C4-2B (cell line): ENCODE measurements at regions not wholly inside any gene's neighbourhood (a gene's known extent, or its start where the extent isn't known, plus 50 kb on each side); places are given as distances from the start of the nearest gene placed in this dataset.
"Not testable (repeated sequence)": the region's sequence is repeated elsewhere in the genome, so short reads cannot be mapped to it uniquely, and the experiment has no call there.

Experiments used
- H3K27ac ChIP-seq: fragments of 450-650 bp; 2 replicates; pipeline ENCODE4 v1.5.1; 2017
- ZFX ChIP-seq: fragments of 450-650 bp; IDR thresholded peaks from 2 replicates; pipeline ENCODE4 v1.6.1; 2017
- TF ChIP-seq, protein P1 (sequence below): fragments of 450-650 bp; conservative IDR thresholded peaks from 2 replicates; pipeline ENCODE4 v1.5.1; 2017; ENCODE audit warnings: mild to moderate bottlenecking

DNA sequence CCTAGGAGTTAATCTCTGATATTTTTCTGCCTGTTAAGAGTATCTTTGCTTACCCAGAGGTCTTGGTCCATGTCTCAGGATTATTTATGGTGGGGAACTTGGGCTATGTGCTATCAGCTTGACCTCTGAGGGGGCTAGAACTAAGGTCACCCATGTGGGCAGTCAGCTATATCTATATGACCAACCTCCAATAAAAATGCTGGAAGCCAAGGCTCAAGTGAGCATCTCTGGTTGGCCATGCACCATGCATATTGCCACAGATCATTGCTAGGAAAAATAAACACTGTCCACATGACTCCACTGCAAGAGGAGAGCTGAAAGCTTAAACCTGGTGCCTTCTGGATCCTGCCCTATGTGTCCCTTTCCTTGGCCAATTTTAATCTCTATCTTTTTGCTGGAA is 196.5 kb upstream of the SLC7A11 start:
- no peak overlapping the region for H3K27ac ChIP-seq
- TF ChIP-seq ZFX, result no peak
- TF ChIP-seq, protein P1, sequence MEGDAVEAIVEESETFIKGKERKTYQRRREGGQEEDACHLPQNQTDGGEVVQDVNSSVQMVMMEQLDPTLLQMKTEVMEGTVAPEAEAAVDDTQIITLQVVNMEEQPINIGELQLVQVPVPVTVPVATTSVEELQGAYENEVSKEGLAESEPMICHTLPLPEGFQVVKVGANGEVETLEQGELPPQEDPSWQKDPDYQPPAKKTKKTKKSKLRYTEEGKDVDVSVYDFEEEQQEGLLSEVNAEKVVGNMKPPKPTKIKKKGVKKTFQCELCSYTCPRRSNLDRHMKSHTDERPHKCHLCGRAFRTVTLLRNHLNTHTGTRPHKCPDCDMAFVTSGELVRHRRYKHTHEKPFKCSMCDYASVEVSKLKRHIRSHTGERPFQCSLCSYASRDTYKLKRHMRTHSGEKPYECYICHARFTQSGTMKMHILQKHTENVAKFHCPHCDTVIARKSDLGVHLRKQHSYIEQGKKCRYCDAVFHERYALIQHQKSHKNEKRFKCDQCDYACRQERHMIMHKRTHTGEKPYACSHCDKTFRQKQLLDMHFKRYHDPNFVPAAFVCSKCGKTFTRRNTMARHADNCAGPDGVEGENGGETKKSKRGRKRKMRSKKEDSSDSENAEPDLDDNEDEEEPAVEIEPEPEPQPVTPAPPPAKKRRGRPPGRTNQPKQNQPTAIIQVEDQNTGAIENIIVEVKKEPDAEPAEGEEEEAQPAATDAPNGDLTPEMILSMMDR, result no peak

DNA sequence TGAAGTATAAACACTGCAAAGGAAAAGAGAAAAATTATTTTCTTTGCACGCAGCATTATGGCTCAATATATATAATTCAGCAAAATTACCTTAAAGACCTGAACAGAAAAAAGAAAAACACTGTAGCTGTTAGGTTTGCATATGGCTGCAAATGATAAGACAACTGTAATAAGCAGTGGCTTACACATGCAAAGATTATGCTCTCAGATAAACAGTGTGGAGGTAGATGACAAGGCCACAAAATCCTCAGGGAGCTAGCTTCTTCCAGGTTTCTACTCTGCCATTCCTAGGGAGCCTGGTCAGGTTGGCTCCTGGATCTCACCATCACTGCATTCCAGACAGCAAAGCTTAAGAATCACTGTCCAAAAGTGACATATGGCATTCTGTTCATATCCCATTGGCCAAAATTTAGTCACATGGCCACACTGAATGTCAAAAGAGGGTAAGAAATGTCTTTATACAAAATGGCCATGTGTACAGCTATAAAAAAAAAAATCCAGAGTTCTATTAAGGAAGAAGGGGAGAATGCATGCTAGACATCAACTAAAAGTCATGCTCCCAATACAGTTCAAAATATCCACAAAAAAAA is 195.2 kb upstream of the SLC7A11 start:
- no peak overlapping the region for H3K27ac ChIP-seq
- TF ChIP-seq, protein P1, result no peak
- no peak for TF ChIP-seq ZFX

DNA sequence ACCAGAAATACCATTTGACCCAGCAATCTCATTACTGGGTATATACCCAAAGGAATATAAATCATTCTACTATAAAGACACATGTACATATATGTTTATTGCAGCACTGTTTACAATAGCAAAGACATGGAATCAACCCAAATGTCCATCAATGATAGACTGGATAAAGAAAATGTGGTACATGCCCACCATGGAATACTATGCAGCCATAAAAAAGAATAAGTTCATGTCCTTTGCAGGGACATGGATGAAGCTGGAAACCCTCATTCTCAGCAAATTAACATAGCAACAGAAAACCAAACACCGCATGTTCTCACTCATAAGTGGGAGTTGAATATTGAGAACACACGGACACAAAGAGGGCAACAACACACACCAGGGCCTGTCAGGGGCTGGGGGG is 193.6 kb upstream of the SLC7A11 start:
- H3K27ac ChIP-seq, result not testable (repeated sequence)

DNA sequence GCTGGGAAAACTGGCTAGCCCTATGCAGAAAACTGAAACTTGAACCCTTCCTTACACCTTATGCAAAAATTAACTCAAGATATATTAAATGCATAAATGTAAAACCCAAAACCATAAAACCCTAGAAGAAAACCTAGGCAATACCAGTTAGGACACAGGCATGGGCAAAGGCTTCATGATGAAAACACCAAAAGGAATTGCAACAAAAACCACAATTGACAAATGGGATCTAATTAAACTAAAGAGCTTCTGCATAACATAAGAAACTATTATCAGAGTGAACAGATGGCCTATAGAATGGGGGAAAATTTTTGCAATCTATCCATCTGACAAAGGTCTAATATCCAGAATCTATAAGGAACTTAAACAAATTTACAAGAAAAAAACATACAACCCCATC is 192.9 kb upstream of the SLC7A11 start:
- H3K27ac ChIP-seq, result not testable (repeated sequence)

DNA sequence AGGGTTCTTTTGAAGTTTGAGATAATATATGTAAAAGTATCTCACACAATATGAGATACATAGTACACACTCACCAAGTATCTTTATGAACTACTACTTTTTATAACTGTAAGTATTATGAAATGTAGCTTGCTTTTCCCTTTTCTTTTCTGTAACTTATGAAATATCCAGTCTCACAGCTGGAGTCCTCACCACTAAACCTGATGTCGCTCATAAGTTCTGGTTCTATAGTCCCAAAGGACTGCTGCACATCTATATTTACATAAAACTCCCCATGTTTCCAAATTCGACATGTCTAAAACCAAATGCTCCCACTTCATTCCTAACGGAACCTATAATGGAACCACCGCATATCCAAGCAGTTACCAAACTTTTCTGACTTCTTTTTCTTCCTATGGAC is 186.5 kb upstream of the SLC7A11 start:
- no peak overlapping the region for H3K27ac ChIP-seq
- TF ChIP-seq ZFX, result no peak
- TF ChIP-seq, protein P1, result no peak

DNA sequence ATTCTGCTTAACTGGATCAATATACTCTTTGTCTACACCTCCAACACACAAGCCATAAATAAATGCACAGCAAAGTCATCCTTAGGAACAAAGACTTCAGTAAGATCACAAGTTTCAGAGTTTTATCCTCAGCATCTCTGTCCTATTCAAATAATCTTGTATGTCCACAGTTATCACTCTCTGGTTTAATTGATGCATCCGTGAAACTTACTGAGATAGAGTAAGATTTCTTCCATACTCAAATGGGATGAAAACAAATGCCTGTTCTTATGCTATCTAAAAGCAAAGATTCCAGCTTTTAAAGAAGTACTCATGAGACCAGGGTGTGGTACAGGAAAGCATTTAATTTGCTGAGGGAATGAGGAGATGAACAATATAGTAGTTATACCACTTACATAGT is 184.6 kb upstream of the SLC7A11 start:
- TF ChIP-seq ZFX, result no peak
- TF ChIP-seq, protein P1, result no peak
- H3K27ac ChIP-seq, result no peak overlapping the region

DNA sequence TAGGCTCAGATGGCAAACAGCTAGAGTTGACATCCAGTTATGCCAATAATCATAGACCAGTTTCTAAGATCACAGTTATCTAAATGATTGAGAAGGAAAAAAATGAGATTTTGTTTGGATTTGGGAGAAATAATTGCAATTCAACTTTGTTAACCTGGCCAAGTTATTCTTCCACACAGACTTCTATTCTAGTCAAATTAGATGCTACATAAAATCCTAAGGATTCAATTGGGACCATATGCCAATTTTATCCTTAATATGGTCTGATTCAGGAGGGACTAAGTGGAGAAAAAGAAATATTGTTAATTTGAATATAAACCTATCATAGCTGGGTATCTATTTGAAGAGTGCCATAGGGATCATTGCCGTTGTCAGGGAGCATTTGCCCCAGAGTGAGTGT is 178.3 kb upstream of the SLC7A11 start:
- TF ChIP-seq, protein P1, result no peak
- no peak for TF ChIP-seq ZFX
- H3K27ac ChIP-seq, result no peak overlapping the region

DNA sequence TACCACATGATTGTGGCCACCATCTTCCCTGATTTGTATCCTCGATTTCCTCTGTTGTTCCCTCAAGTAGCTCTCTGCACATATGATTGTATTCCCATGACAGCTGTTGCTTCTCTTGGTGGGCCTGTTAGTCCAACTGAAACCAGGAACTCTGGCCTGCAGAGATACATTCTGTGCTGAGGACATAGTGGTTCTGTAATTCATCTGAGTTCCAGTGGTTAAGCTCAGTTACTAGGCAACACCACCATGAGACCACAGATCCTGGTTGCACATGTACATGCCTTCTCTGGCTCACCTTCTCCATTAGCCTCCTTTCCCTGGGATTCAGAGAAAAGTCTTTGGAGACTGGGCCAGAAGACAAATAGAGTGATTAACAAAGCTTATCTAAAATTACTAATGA is 172.1 kb upstream of the SLC7A11 start:
- no peak overlapping the region for H3K27ac ChIP-seq
- no peak for TF ChIP-seq ZFX
- TF ChIP-seq, protein P1, result no peak

DNA sequence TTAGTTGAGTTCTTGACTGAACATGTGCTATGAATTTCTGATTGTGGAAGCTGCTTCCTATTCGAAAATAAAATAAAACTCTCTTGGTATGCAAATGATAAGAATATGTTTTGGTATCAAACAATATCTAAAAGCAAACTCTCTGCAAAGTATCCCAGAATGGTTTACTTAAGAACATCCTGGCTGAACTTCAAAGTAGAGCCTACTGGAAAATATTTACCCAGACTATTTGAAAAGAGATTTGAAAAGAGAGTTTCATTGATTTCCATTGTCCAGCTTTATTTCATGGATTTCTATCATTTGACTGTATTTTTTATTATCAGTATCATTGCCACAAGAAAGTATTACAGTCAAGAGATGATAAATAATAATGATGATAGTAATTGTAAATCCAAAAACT is 171.1 kb upstream of the SLC7A11 start:
- H3K27ac ChIP-seq, result no peak overlapping the region
- no peak for TF ChIP-seq ZFX
- TF ChIP-seq, protein P1, result no peak
